ENCODE measurements at regions not wholly inside any gene's neighbourhood (a gene's known extent, or its start where the extent isn't known, plus 50 kb on each side); places are given as distances from the start of the nearest gene placed in this dataset.

DNA sequence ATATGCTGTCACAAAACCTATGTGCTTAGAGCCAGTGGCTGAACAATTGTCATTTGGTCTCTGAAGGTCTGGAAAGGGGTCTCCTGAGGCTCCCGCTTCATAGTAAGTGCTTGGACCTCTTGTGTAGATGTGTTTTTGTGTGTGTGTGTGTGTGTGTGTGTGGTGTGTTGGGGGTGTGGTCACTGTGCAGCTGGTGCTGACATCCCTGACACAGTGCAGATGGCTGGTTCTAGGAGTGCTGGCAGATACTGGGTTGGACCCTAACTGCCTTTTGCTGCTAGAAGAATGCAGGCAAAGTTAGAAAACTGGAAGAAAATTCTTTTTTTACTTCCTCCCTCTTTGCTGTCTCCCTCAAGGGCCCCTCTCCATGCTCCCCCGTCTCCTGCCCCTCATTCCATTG, 1872.6 kb downstream of the ARAP2 start:
- H3K4me3 ChIP-seq (replicated peaks in 1 of 3; ENCODE audit: low read depth in 2 of 3, low read length in 3 of 3): no peak overlapping the region
- TF ChIP-seq, protein P1, sequence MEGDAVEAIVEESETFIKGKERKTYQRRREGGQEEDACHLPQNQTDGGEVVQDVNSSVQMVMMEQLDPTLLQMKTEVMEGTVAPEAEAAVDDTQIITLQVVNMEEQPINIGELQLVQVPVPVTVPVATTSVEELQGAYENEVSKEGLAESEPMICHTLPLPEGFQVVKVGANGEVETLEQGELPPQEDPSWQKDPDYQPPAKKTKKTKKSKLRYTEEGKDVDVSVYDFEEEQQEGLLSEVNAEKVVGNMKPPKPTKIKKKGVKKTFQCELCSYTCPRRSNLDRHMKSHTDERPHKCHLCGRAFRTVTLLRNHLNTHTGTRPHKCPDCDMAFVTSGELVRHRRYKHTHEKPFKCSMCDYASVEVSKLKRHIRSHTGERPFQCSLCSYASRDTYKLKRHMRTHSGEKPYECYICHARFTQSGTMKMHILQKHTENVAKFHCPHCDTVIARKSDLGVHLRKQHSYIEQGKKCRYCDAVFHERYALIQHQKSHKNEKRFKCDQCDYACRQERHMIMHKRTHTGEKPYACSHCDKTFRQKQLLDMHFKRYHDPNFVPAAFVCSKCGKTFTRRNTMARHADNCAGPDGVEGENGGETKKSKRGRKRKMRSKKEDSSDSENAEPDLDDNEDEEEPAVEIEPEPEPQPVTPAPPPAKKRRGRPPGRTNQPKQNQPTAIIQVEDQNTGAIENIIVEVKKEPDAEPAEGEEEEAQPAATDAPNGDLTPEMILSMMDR (IDR thresholded peaks at IDR 0.05): no peak
- H3K9ac ChIP-seq (ENCODE audit: insufficient read depth, low read length, poor library complexity, severe bottlenecking): no peak overlapping the region
- H3K4me2 ChIP-seq (replicated peaks; ENCODE audit: extremely low read depth, low read length, poor library complexity, severe bottlenecking): no peak overlapping the region
- H3K27me3 ChIP-seq (ENCODE audit: control insufficient read depth in 2 of 2, insufficient read depth in 2 of 2, low read length in 2 of 2): no peaks in the 10 kb centered on the region
- H3K27ac ChIP-seq (ENCODE audit: low read depth in 1 of 2, low read length in 2 of 2): no peak overlapping the region
- no peak overlapping the region for H2AFZ ChIP-seq (ENCODE audit: insufficient read depth, low read depth, low read length, poor library complexity, severe bottlenecking)
- H3K79me2 ChIP-seq (ENCODE audit: insufficient read depth, low read length): no peaks in the 10 kb centered on the region
- Mint-ChIP-seq H3K27ac (no peak overlapping the region), H3K4me3 (no peak overlapping the region), H3K4me1 (no peaks in the 10 kb centered on the region), H3K27me3 (ENCODE audit: low read depth in 3 of 3) (no peaks in the 10 kb centered on the region), H3K36me3 (no peaks in the 10 kb centered on the region), H3K9me3 (peaks cover 0 to 4% (median 0%) of the 10 kb centered on the region in 7 donors)
- intact Hi-C loops (cut with micrococcal nuclease): no loop called here
- H3K4me1 ChIP-seq (ENCODE audit: control insufficient read depth in 1 of 2, insufficient read depth in 2 of 2, low read length in 2 of 2): no peaks in the 10 kb centered on the region
- H3K36me3 ChIP-seq (replicated peaks in 1 of 2; ENCODE audit: control insufficient read depth in 1 of 2, insufficient read depth in 2 of 2, low read length in 2 of 2): no peaks in the 10 kb centered on the region
- H4K20me1 ChIP-seq (ENCODE audit: insufficient read depth, low read length): no peaks in the 10 kb centered on the region
- no peak for DNase-seq
- H3K9me3 ChIP-seq (replicated peaks in 1 of 2; ENCODE audit: control insufficient read depth in 1 of 2, insufficient read depth in 1 of 2, low read length in 2 of 2): no peaks in the 10 kb centered on the region
- 92% methylated on average over 1 of the region's 2 CpGs for WGBS (ENCODE audit: insufficient coverage)

DNA sequence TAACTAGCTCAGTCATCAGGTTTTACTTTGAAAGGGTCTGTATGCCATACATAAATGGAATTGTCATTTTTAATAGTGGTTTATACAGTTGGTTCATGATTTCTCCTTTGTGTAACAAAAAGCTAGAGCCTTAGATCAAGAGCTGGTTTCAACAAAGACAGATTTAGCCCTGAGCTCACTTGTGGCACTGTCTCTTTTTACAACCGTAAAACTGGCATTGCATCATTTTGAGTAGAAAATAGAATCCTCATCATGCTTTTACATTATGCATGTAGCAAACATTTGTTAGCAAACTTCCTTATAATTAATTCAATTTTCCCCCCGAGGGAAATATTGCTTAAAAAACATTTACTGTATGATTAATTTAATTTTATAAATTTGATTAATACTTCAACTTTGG, 1871.5 kb downstream of the ARAP2 start:
- Mint-ChIP-seq H3K4me3 (no peak overlapping the region), H3K27me3 (ENCODE audit: low read depth in 3 of 3) (no peaks in the 10 kb centered on the region), H3K27ac (no peak overlapping the region), H3K36me3 (no peaks in the 10 kb centered on the region), H3K9me3 (peaks cover 0 to 3% (median 0%) of the 10 kb centered on the region in 7 donors), H3K4me1 (no peaks in the 10 kb centered on the region)
- no CpG with 5 or more reads among the region's 2 CpGs for WGBS (ENCODE audit: insufficient coverage)
- DNase-seq: no peak
- no peaks in the 10 kb centered on the region for H3K9me3 ChIP-seq (replicated peaks in 1 of 2; ENCODE audit: control insufficient read depth in 1 of 2, insufficient read depth in 1 of 2, low read length in 2 of 2)
- H3K4me3 ChIP-seq (replicated peaks in 1 of 3; ENCODE audit: low read depth in 2 of 3, low read length in 3 of 3): no peak overlapping the region
- intact Hi-C loops (cut with micrococcal nuclease): no loop called here
- no peaks in the 10 kb centered on the region for H3K4me1 ChIP-seq (ENCODE audit: control insufficient read depth in 1 of 2, insufficient read depth in 2 of 2, low read length in 2 of 2)
- TF ChIP-seq, protein P1 (IDR thresholded peaks at IDR 0.05): no peak
- no peaks in the 10 kb centered on the region for H4K20me1 ChIP-seq (ENCODE audit: insufficient read depth, low read length)
- no peak overlapping the region for H2AFZ ChIP-seq (ENCODE audit: insufficient read depth, low read depth, low read length, poor library complexity, severe bottlenecking)
- H3K36me3 ChIP-seq (replicated peaks in 1 of 2; ENCODE audit: control insufficient read depth in 1 of 2, insufficient read depth in 2 of 2, low read length in 2 of 2): no peaks in the 10 kb centered on the region
- H3K27ac ChIP-seq (ENCODE audit: low read depth in 1 of 2, low read length in 2 of 2): no peak overlapping the region
- no peak overlapping the region for H3K4me2 ChIP-seq (replicated peaks; ENCODE audit: extremely low read depth, low read length, poor library complexity, severe bottlenecking)
- no peaks in the 10 kb centered on the region for H3K79me2 ChIP-seq (ENCODE audit: insufficient read depth, low read length)
- H3K27me3 ChIP-seq (ENCODE audit: control insufficient read depth in 2 of 2, insufficient read depth in 2 of 2, low read length in 2 of 2): no peaks in the 10 kb centered on the region
- H3K9ac ChIP-seq (ENCODE audit: insufficient read depth, low read length, poor library complexity, severe bottlenecking): no peak overlapping the region
